ENCODE measurements at regions not wholly inside any gene's neighbourhood (a gene's known extent, or its start where the extent isn't known, plus 50 kb on each side); places are given as distances from the start of the nearest gene placed in this dataset.

- no peak for TF ChIP-seq POLR2A (IDR thresholded peaks at IDR 0.05; ENCODE audit: low read depth, low read length)
- TF ChIP-seq TAF1 (IDR thresholded peaks at IDR 0.05; ENCODE audit: low read depth, low read length): no peak
- no peak for TF ChIP-seq POU2F2 (IDR thresholded peaks at IDR 0.05; ENCODE audit: low read depth, low read length)
- FAIRE-seq: no peak
- no peak for DNase-seq (ENCODE audit: insufficient read length, low spot score)
Observed at GRCh38 chr12:23217667-23218066, 592.7 kb downstream of the ETNK1 start.

DNA sequence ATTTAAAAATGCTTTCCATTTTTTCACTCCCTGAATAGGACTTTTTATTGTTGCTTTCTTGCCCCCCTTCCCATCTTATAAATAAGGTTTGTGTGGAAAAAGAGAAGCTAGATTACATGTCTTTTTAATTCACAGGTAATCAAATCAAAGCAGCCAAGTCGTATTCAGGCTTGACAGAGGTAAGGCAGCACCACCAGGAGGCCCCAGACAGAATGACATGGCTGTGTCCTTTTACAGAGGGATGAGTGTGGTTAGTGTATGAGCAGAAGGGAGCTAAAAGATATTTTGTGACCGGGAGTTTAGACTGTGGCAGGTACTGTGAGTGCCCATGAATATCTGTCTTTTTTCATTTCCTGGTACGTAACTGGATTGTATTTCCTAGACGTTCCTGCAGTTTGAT is 596.1 kb downstream of the ETNK1 start:
- FAIRE-seq (no peak), DNase-seq (ENCODE audit: insufficient read length, low spot score) (no peak)
- TF ChIP-seq TAF1 (IDR thresholded peaks at IDR 0.05; ENCODE audit: low read depth, low read length): no peak
- no peak for TF ChIP-seq SPI1 (IDR thresholded peaks at IDR 0.05; ENCODE audit: low read depth, low read length)
- no peak for TF ChIP-seq POLR2A (IDR thresholded peaks at IDR 0.05; ENCODE audit: low read depth, low read length)
- TF ChIP-seq POLR2AphosphoS5 (IDR thresholded peaks at IDR 0.05; ENCODE audit: low read depth, low read length): no peak
- TF ChIP-seq POU2F2 (IDR thresholded peaks at IDR 0.05; ENCODE audit: low read depth, low read length): no peak
- TF ChIP-seq PAX5 (IDR thresholded peaks at IDR 0.05; ENCODE audit: insufficient read depth, low read length, severe bottlenecking): no peak

- TF ChIP-seq TAF1 (IDR thresholded peaks at IDR 0.05; ENCODE audit: low read depth, low read length) (no peak), POLR2A (IDR thresholded peaks at IDR 0.05; ENCODE audit: low read depth, low read length) (no peak), POLR2AphosphoS5 (IDR thresholded peaks at IDR 0.05; ENCODE audit: low read depth, low read length) (no peak), POU2F2 (IDR thresholded peaks at IDR 0.05; ENCODE audit: low read depth, low read length) (no peak), PAX5 (IDR thresholded peaks at IDR 0.05; ENCODE audit: insufficient read depth, low read length, severe bottlenecking) (no peak), SPI1 (IDR thresholded peaks at IDR 0.05; ENCODE audit: low read depth, low read length) (no peak)
- DNase-seq (ENCODE audit: insufficient read length, low spot score) (no peak), FAIRE-seq (no peak)
Observed at GRCh38 chr12:23221926-23222325, 597.0 kb downstream of the ETNK1 start.

DNA sequence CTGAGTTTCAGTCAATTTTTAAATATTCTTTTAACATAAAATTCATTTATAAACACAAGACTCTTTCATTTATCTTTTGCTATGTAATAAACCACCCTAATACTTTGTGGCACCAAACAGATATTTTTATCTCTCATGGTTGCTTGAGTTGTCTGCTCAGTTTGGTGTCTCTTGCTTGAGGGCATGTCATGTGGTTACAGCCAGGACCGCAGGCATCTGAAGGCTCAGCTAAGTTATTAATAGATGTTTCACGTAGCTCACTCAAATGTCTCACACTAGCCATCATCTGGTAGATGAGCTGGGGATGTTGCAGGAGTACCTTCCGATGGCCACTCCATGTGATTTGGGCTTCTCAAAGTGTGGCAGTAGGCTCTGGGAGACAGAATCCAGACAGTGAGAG is 597.8 kb downstream of the ETNK1 start:
- FAIRE-seq (no peak), DNase-seq (ENCODE audit: insufficient read length, low spot score) (no peak)

GRCh38 chr12:23228101-23228500 is 603.1 kb downstream of the ETNK1 start:
- DNase-seq (ENCODE audit: insufficient read length, low spot score) (no peak), FAIRE-seq (no peak)

More for the DNA sequence above, 597.8 kb downstream of the ETNK1 start:
- TF ChIP-seq TAF1 (IDR thresholded peaks at IDR 0.05; ENCODE audit: low read depth, low read length) (no peak), POLR2A (IDR thresholded peaks at IDR 0.05; ENCODE audit: low read depth, low read length) (no peak), POLR2AphosphoS5 (IDR thresholded peaks at IDR 0.05; ENCODE audit: low read depth, low read length) (no peak), PAX5 (IDR thresholded peaks at IDR 0.05; ENCODE audit: insufficient read depth, low read length, severe bottlenecking) (no peak), SPI1 (IDR thresholded peaks at IDR 0.05; ENCODE audit: low read depth, low read length) (no peak), POU2F2 (IDR thresholded peaks at IDR 0.05; ENCODE audit: low read depth, low read length) (no peak)

GRCh38 chr12:23230899-23231298 is 605.9 kb downstream of the ETNK1 start:
- no peak for FAIRE-seq
- TF ChIP-seq POLR2A (IDR thresholded peaks at IDR 0.05; ENCODE audit: low read depth, low read length): no peak
- TF ChIP-seq TAF1 (IDR thresholded peaks at IDR 0.05; ENCODE audit: low read depth, low read length): no peak
- no peak for TF ChIP-seq POLR2AphosphoS5 (IDR thresholded peaks at IDR 0.05; ENCODE audit: low read depth, low read length)
- no peak for TF ChIP-seq SPI1 (IDR thresholded peaks at IDR 0.05; ENCODE audit: low read depth, low read length)
- no peak for TF ChIP-seq PAX5 (IDR thresholded peaks at IDR 0.05; ENCODE audit: insufficient read depth, low read length, severe bottlenecking)
- no peak for TF ChIP-seq POU2F2 (IDR thresholded peaks at IDR 0.05; ENCODE audit: low read depth, low read length)
- no peak for DNase-seq (ENCODE audit: insufficient read length, low spot score)

More at GRCh38 chr12:23228101-23228500, 603.1 kb downstream of the ETNK1 start:
- TF ChIP-seq PAX5 (IDR thresholded peaks at IDR 0.05; ENCODE audit: insufficient read depth, low read length, severe bottlenecking) (no peak), POU2F2 (IDR thresholded peaks at IDR 0.05; ENCODE audit: low read depth, low read length) (no peak), POLR2AphosphoS5 (IDR thresholded peaks at IDR 0.05; ENCODE audit: low read depth, low read length) (no peak), SPI1 (IDR thresholded peaks at IDR 0.05; ENCODE audit: low read depth, low read length) (no peak), TAF1 (IDR thresholded peaks at IDR 0.05; ENCODE audit: low read depth, low read length) (no peak), POLR2A (IDR thresholded peaks at IDR 0.05; ENCODE audit: low read depth, low read length) (no peak)

DNA sequence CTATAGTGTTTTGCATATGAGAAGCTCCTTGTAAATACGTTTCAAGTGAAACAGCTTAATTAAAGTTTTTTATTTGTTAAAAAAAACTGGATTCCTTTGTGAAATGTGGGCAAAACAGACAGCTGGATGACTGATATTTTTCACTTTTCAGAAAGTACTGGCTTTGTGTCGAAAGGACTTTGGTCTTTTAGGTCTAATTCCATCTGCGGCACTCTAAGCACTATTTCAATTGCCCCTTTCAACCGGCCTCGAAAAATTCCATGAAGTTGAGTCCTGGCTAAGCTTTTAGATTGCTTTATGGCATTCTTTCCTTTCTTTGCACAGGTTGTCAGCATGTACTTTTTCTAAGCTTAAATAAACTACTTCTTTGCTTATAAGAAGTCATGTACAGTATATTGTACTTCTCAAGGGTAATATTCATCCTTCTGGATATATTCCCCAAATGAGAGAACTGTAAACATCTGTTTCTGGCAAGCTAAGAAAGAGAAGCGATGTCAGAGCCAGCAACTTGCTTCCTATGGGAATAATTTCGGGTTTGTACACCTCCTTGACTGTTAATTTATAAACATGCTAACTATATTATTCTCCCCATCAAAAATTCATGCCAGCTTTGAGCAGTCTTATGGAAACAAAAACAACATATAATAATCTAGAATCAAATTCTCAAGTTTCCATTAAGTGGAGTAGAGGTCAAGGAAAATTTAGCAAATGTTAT is 611.3 kb downstream of the ETNK1 start:
- no peak for TF ChIP-seq SPI1 (IDR thresholded peaks at IDR 0.05; ENCODE audit: low read depth, low read length)
- no peak for TF ChIP-seq POLR2A (IDR thresholded peaks at IDR 0.05; ENCODE audit: low read depth, low read length)
- no peak for TF ChIP-seq TAF1 (IDR thresholded peaks at IDR 0.05; ENCODE audit: low read depth, low read length)
- TF ChIP-seq POLR2AphosphoS5 (IDR thresholded peaks at IDR 0.05; ENCODE audit: low read depth, low read length): no peak
- TF ChIP-seq PAX5 (IDR thresholded peaks at IDR 0.05; ENCODE audit: insufficient read depth, low read length, severe bottlenecking): no peak
- no peak for TF ChIP-seq POU2F2 (IDR thresholded peaks at IDR 0.05; ENCODE audit: low read depth, low read length)
- FAIRE-seq (no peak), DNase-seq (ENCODE audit: insufficient read length, low spot score) (no peak)

- TF ChIP-seq POLR2AphosphoS5 (IDR thresholded peaks at IDR 0.05; ENCODE audit: low read depth, low read length): no peak
- no peak for TF ChIP-seq PAX5 (IDR thresholded peaks at IDR 0.05; ENCODE audit: insufficient read depth, low read length, severe bottlenecking)
- no peak for TF ChIP-seq SPI1 (IDR thresholded peaks at IDR 0.05; ENCODE audit: low read depth, low read length)
- no peak for TF ChIP-seq POLR2A (IDR thresholded peaks at IDR 0.05; ENCODE audit: low read depth, low read length)
- TF ChIP-seq TAF1 (IDR thresholded peaks at IDR 0.05; ENCODE audit: low read depth, low read length): no peak
- TF ChIP-seq POU2F2 (IDR thresholded peaks at IDR 0.05; ENCODE audit: low read depth, low read length): no peak
- FAIRE-seq (no peak), DNase-seq (ENCODE audit: insufficient read length, low spot score) (no peak)
Observed at GRCh38 chr12:23236811-23237210, 611.8 kb downstream of the ETNK1 start.

DNA sequence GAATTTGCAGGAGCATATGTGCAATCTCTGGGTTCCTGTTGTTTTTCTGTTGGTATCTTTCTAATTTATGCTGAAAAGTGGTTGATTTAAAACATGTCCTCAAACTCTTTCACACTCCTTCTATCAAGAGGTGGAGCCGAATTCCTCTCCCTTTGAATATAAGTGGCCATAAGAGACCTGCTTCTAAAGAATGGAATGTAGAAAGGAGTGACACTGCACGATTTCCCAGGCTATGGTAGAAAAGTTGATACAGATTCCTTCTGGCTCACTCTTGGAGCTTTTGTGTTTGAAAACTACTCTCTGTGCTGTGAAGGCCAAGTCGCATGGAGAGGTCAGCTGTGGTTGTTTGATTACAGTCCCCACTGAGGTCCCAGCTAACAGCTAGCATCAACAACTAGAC is 613.2 kb downstream of the ETNK1 start:
- TF ChIP-seq POLR2A (IDR thresholded peaks at IDR 0.05; ENCODE audit: low read depth, low read length) (no peak), PAX5 (IDR thresholded peaks at IDR 0.05; ENCODE audit: insufficient read depth, low read length, severe bottlenecking) (no peak), POLR2AphosphoS5 (IDR thresholded peaks at IDR 0.05; ENCODE audit: low read depth, low read length) (no peak), SPI1 (IDR thresholded peaks at IDR 0.05; ENCODE audit: low read depth, low read length) (no peak), TAF1 (IDR thresholded peaks at IDR 0.05; ENCODE audit: low read depth, low read length) (no peak), POU2F2 (IDR thresholded peaks at IDR 0.05; ENCODE audit: low read depth, low read length) (no peak)
- DNase-seq (ENCODE audit: insufficient read length, low spot score) (no peak), FAIRE-seq (no peak)
